ENCODE measurements at regions not wholly inside any gene's neighbourhood (a gene's known extent, or its start where the extent isn't known, plus 50 kb on each side); places are given as distances from the start of the nearest gene placed in this dataset.
A peak's percentile ranks its signal among the peaks of the same experiment; 100 is the strongest.
"Not testable (repeated sequence)": the region's sequence is repeated elsewhere in the genome, so short reads cannot be mapped to it uniquely, and the experiment has no call there.

GRCh38 chr5:111976705-111977435 lies 219.9 kb upstream of the NREP start:
- DNase-seq (ENCODE audit: low read depth): no peak

DNA sequence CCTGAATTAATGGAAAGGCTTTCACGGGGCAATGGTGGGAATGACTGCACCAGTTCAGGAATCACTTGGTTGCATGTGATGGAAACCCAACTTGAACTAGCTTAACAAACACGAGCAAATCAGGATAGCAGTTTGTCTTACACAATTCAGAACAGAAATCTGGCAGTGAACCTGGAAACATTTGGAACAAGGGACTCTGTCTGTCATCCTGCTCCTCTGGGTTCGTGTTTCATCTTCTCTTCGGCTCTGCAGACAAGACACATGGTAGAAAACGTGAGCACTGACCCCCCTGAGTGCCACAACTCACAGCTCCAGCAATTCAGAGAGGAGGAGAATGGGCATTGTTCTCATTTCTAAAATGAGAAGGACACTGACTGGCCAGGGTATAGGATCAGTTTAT lies 218.1 kb upstream of the NREP start:
- no peak for DNase-seq (ENCODE audit: low read depth)

GRCh38 chr5:111973961-111974360 lies 217.0 kb upstream of the NREP start:
- no peak for DNase-seq (ENCODE audit: low read depth)

- DNase-seq (ENCODE audit: low read depth): no peak
Observed at GRCh38 chr5:111972548-111972947, 215.6 kb upstream of the NREP start.

GRCh38 chr5:111972080-111972479 lies 215.1 kb upstream of the NREP start:
- DNase-seq (ENCODE audit: low read depth): no peak

DNA sequence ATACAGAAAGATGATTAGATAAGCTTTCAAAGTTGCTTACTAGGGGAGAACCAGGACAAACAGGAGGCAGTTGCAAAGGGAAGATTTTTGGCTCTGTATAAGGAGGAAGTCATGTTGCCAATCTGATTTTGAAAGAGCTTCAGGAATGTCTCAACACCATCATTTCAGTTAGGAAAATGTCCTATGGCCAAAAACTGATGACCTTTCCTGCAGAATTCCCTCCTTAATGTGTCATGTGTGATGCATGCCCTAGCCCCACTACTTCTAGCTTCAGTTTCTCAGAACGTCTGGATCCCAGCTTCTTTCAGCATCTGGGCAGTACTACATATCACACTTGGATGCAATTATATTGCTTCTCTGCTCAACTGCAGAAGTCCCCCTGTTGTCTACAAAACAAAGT lies 211.5 kb upstream of the NREP start:
- peak; percentile 44 for DNase-seq (ENCODE audit: low read depth)

- DNase-seq (ENCODE audit: low read depth): no peak
Observed at GRCh38 chr5:111967463-111967862, 210.5 kb upstream of the NREP start.

GRCh38 chr5:111966290-111966689 lies 209.3 kb upstream of the NREP start:
- DNase-seq (ENCODE audit: low read depth): no peak

DNA sequence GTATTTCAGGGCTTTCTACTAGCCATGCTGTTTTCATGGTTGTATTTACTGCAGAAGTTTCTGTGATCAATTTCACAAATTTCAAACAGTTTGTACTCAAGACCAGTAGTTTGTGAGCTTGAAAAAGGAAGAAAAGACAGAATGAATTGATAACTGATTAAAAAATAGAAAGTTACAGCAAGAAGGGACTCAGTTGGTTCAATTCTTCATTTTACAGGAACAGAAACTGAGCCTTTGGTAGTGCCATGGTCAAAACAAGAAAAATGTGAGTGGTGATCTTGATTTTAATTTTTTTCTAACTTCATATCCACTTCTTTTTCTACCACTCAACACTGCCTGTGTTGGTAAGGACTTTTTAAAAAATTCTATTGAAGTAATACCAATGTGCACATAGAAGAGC lies 206.6 kb upstream of the NREP start:
- no peak for DNase-seq (ENCODE audit: low read depth)

DNA sequence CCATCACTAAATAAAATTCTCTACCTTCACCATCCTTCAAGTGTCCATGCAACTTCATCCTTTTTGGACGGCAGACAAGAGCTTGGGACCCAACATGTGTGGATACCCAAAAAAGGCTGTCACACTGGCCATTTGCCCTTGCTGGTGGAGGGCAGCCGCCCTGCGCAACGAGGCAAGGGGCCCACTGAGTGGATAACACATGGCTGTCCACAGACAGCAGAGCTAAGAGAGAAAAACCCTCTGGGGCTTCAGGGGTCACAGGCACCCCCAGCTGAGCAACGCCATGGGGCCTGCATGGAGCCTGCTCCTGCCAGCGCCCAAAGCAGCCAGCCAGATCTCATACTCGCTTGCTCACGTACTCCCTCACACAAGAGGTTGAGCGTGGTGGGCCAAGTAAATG lies 205.9 kb upstream of the NREP start:
- no peak for DNase-seq (ENCODE audit: low read depth)

GRCh38 chr5:111961862-111962261 lies 204.9 kb upstream of the NREP start:
- DNase-seq (ENCODE audit: low read depth): no peak

DNA sequence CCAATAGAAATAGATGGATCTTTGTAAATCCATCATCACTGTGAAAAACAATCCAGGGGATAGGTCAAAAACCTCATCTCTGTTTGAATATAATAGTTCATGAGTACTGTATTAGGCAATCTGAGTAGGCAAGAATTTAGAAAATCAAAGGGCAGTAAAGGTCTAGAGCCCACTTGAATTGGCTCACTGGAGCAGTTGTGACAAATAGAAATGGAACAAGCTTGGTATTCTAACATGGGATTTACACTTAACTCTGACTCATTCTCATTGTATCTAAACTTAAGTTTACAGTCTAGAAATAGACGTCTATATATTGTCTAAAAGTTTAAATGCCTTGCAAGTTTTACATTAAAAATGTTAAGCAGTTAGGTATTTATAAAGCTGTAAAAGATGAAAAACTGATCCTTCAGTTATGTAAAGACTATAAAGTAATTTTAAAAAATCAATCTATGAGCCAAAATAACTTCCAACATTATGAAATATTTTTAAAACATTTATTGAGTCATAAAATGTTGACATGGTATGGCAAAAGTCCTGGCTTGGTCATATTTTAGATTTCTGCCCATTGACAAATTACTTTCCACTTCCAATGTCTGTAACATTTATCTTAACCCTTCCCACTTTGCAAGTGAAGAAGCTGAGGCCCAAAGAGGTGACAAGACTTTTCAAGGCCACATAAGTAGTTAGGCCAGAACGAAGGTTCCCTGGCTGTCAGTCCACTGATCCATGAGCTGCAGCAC lies 203.7 kb upstream of the NREP start:
- DNase-seq (ENCODE audit: low read depth): no peak

- DNase-seq (ENCODE audit: low read depth): no peak
Observed at GRCh38 chr5:111958851-111959250, 201.9 kb upstream of the NREP start.

DNA sequence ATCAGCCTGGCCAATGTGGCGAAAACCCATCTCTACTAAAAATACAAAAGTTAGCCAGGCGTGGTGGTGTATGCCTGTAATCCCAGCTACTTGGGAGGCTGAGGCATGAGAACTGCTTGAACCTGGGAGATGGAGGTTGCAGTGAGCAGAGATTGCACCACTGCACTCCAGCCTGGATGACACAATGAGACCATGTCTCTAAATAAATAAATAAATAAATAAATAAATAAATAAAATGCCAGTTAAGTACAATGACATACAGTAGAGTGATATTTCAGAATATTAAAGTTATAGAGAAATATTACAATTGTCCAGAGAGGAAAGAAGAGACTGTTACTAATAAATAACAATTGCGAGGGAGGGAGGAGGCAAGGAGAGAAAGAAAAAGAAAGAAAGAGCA lies 199.8 kb upstream of the NREP start:
- DNase-seq (ENCODE audit: low read depth): not testable (repeated sequence)

GRCh38 chr5:111954516-111955395 lies 197.8 kb upstream of the NREP start:
- DNase-seq (ENCODE audit: low read depth): peak; percentile 42

- DNase-seq (ENCODE audit: low read depth): peak; percentile 88
Observed at GRCh38 chr5:111953351-111954127, 196.5 kb upstream of the NREP start.

DNA sequence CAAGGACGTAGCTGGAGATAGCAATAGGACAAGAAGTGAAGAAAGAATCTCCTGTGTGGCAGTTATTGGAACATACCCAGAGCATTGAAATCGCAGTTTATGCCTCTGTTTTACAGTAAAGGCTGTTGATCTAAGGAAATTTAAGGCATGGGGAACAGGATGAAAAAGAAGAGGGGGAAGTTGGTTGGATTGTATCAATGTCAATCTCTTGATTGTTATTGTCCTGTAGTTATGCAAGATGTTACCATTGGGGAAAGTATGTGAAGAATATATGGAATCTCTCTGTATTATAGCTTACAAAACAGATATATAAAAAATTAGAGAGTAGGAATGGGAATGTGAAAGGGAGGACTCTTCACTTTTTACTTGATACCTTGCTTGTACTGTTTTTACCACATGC lies 195.6 kb upstream of the NREP start:
- no peak for DNase-seq (ENCODE audit: low read depth)

- no peak for DNase-seq (ENCODE audit: low read depth)
Observed at GRCh38 chr5:111950660-111951059, 193.7 kb upstream of the NREP start.

DNA sequence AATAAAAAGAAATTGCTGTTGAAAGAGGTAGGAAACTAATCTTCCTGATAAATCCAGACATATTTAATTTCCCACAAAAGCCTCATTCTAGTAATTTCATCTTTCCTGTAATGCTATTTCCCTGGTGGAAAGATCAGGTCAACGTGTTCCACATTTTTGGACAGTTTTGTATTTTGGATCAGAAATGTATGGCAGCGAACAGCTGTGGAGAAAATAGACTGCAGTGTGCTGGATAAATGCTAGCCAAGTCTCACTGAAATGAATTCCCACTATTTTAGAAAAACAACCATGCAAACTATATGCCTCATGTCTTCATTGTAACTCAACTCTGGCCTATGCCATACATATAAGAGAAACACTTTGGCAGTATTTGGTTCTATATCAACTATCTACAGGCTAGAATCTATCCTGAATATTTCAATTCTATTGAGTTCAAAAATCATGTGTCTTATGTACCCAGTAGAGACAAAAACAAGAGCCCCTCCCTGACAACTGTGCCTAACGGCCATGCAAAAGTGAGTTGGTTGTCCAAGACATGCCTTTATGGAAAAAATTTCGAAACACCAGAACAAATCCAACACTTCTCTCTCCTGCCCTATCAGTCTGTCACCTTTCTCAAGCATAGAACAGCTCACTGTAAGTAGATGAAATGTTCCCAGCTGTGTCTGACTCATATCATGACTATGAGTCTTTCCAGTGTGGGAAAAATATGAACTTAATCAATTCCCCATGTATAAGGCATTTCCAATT lies 191.3 kb upstream of the NREP start:
- DNase-seq (ENCODE audit: low read depth): peak; percentile 94

DNA sequence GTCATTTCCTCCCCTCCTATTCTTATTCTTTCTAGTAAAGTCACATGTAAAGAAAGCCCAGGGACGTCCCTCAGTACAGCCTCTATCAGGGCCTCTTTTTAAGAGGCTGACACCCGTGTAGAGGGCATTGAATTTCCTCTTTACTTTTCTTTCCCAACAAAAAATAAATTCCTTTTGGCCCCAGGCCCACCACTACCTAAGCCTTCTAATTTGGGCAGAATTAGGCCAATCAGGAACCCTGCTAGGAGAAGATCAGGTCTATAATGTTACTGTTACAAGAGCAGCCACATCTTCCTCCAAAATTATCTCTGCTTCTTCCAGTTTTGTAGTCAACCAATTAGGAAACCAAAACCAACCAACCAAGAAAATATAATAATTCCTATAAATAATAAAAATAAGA lies 189.6 kb upstream of the NREP start:
- no peak for DNase-seq (ENCODE audit: low read depth)

DNA sequence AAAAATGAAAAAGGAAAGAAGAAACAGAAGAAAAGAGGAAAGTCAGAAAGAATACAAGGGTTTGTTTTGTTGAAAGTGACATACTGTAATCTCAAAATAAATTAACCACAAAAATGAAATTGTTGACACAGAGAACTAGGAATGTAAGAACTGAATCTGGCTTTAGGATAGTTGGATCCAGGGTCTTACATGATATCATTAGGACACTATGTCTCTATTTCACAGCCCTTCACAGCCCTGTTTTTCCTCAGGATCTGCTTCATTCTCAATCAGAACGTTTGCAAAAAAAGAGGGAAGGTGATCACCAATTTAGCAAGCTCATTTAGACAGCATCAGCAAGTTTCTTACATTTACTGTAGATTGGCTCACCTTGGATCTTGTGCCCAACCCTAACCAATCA lies 188.5 kb upstream of the NREP start:
- peak; percentile 79 for DNase-seq (ENCODE audit: low read depth)

Measured in amniotic epithelial cell (primary cell).